HG03064 (cell line): ENCODE measurements at regions not wholly inside any gene's neighbourhood (a gene's known extent, or its start where the extent isn't known, plus 50 kb on each side); places are given as distances from the start of the nearest gene placed in this dataset.

ENCODE experiments used
- ATAC-seq: cut with Tn5 transposase; IDR thresholded peaks from one replicate; pipeline ENCODE4 v1.9.1; 2021; ENCODE audit warnings: low read depth; ENCODE audit not compliant: unreplicated experiment

DNA sequence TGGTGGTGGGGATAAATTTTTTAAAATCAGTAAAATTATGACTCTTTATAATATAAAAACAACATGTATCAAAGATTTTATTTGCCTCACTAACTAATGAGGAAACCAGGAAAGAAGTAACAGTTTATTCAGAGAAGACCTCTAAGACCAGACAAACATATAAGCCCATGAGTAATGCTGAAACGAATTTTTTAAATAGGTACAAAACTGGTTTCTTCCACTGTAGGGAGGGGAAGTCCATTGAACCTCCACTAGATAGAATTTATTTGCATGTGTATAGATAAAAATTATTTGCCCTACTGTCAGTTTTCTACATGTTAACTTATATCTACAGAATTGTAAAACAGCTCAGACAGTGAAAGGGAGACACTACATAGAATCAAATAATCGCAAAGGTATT is 86.8 kb downstream of the ZC3H11B start:
- ATAC-seq = no peak

DNA sequence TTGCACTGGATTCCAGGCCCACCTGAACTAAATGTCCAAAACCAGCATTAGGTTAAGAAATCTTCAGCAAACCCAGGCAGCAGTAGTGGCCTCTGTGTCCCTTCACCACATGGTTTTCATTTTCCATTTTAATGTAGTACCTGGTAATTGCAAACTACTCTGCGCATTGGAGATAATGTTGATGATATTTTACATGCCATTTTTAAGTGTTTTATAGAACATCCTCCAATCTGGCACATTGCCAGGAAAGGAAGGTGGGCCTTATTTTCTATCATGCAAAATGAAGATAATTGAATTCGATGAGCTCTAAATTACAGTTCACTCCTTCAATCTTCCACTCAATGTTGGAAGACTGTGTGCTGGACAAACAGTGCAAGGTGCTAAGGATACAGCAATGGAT is 89.5 kb downstream of the ZC3H11B start:
- ATAC-seq = no peak

DNA sequence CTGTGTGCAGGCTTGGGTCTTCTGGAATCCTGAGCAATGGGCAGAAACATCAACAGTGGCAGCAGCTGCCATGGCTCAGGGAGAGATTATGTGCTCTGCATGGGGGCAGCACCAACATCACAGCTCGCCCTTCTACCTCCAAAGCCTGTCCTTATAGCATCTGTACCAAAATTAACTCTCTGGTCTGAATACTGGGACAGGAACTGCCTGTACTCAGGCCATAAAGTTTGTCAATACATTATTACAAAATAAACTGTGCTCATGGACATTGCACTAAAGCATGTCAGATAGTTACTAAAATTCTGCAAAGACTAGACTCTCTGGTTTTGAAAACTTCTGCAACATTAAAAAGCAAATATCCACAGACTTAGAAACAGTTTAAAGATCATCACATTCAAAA is 91.6 kb downstream of the ZC3H11B start:
- ATAC-seq = no peak

DNA sequence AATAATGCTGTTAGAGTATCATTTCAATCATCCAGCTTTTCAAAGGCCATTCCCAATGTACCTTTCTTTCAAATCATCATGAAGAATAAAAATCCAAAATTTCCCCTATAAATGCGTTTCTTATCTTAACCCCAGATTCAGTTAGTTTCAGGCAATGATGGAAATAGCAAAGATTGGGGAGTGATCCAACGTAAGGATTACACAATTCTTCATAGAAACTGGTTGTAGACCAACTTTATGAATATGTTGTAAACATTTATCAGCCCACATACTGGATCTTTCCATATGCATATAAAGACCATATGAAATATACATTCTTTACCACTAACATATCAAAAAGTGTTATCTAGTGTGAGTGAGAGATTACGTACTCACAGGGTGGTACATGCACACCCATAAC is 92.7 kb downstream of the ZC3H11B start:
- ATAC-seq = no peak

DNA sequence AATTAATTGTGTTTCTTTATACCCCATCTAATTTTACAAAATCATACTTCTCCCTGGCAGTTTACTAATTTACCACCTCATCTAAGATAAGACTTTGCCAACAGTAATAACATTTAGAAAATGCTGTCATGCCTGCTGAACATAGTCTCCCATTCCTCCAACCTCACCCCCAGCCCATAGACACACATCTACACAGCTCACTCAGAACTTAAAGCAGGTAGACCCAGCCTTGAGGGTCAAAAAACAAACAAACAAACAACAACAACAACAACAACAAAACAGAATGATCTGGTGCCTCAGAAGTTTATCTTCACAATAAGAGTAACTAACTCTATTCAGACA is 94.0 kb downstream of the ZC3H11B start:
- ATAC-seq = no peak

DNA sequence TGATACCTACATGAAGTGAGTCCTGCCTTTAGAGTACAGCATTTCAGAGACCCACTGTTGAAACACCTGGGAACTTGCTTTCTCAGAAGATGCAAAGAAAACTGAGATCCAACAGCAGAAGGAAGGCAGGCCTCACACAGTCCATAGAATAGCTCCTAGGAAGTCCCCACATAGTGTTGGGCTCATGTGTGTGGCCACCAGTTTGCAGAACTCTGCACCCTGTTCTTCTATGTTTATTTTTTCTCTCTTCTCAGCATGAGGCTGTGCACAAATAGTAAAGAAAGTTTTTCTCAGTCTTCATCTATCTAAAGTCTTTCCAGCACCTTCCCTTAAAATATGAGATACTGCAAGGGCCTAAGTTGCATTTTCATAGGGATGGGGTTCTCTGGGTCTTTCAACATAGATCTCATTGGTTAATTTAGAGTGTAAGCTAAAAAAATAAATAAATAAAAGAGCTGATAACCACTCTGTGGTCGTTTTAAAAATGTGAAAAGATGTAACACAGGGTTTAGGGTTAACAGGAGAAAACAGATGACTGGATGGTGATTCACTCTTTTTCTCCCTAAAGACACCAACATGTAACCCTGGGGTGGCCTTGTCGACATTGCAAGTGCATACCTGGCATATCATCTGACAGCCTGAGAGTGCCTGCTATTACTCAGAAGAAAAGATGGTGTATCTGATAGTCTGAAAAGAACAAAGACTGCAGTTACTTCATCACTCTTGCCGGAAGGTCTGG is 94.6 kb downstream of the ZC3H11B start:
- ATAC-seq = no peak

DNA sequence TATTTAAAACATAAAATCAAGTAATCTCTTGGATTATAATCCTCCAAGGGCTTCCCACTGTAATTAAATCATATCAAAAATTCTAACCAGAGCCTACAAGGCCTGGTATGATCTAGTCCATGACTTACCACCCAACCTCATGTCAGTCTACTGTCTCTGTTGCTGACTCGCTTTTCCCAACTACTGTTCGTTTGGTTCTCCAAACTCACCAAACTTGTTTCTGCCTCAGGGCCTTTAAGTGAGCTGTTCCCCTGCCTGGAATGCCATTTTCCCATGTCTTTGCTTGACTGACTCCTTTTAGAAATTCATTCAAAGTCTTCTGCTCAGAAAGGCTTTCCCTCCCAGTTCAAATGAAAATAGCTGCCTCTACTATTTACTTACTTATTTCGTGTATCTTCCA is 95.9 kb downstream of the ZC3H11B start:
- no peak for ATAC-seq

DNA sequence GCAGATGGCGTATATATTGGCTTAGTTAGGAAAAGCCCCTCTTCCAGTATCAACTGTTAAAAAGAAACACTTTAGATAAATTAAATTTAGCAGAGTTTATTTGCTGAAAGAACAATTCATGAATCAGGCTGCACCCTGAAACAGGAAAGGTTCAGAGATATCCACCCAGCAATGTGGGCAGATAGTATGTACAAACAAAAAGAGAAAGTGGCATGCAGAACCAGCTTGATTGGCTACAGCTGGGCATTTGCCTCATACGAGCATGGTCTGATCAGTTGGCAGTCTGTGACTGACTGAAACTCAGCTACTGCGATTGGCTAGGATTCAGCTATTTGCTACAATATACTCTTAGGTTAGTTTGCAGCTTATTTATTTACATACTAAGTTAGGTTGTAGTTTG is 98.2 kb downstream of the ZC3H11B start:
- no peak for ATAC-seq

DNA sequence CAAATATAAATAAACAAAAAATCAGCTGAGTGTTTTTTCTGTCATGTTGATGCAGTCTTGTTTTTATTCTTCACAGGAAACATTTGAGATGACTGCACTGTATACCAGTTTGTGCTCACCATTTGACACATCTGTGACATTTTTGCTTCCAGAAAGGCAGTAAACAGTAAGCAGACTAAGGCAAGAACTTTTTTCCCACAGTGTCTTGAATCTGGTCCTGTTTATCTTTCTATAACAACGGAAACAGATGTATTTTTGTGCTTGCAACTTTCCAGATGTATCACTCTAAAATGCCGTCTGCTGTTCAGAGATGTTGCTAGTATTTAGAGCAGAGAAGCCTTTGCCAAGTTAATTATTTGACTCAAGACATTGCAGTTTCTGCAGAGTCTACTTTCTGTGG is 105.5 kb downstream of the ZC3H11B start:
- no peak for ATAC-seq

DNA sequence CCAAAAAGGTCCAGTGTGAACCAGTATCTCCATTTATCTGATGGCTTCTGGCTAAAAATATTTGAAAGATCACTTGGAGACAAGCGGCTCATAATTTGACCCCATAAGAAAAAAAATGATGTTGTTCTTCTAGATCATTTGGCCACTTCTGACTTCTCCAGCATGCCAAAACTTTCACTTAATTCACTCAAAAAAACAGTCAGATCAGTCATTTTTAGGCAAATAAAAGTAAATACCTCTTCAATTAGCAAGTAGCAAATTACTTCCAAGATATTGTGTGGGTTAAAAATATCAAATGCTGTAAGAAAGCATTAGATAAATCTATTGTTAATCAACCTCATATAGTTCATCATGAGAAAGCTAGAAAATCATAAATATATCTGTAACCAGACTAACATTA is 106.0 kb downstream of the ZC3H11B start:
- no peak for ATAC-seq

DNA sequence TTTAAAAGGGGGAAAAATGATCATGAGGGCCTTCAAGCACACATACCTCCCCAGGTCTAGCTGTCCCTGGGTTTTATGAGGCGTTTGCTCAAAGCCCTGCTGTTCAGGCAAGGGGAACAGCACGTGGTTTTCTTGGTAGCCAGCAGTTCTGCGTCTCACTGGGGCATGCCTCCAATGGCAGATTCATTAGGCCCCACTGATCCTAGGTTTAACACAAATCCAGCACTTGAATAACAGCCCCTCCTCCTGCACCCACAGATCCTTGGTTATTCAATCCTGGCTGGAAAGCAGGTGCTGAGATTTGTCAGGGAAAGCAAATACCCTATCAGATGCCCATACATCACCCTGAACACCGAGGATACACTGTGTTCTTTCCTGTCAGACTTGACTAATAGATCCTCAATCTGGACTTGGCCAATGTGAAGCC is 106.4 kb downstream of the ZC3H11B start:
- no peak for ATAC-seq

DNA sequence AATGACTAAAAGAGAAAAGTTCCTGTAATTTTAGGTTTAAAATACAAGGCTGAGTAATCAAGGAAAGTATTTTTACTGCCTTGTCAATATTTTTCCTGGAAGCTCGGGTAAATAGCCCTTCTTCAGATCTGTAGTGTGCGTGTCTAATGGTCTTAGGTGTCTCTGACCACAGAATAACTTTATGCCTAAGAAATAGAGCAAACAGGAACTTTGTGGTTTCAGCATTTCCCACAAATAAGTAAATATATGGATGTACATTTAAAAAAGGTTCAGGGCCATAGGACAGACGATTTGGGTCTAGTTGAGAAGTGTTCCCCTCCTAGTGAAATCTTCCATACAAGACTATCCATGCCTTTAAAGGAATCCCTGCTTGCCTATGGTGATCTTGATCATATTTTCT is 107.0 kb downstream of the ZC3H11B start:
- ATAC-seq = no peak

DNA sequence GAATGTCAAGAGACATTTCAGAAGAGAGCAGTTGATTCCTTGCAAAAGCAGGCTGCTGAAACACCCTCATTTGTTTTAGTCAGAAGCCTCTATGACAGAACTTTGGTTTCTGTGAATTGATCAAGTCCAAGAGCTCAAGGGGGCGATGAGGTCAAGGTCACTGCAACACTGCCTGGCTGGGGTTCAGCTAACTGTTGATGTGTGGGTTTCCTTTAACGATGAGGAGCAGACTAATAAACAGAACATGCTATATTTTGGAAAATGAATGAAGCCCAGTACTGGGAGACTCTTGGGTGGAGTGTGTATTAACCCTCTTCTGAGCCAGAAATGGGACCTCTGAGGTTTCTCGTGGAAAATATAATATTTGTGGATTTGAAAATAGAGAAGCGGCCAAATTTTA is 109.3 kb downstream of the ZC3H11B start:
- no peak for ATAC-seq

DNA sequence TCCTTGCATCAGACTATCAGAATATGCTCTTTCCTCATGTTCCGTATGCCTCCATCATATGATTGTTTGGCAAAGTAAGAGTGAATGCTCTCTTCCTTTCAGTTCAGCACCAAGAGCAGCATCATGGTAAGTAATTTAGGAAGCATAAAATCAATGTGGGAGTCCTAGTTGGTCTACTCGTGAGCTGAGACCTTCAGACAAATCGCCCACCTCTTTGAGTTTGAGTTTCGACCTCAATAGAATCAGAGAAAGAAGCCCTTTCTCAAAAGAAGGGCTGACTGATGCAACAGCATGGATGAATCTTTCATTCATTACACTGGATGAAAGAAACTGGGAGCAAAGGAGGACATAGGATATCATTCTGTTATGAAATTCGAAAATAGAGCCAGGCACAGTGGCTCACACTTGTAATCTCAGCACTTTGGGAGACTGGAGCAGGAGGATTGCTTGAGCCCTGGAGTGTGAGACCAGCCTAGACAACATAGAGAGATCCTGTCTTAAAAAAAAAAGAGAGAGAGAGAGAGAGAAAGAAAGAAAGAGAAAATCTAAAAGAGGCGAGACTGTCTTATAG is 112.5 kb downstream of the ZC3H11B start:
- no peak for ATAC-seq

DNA sequence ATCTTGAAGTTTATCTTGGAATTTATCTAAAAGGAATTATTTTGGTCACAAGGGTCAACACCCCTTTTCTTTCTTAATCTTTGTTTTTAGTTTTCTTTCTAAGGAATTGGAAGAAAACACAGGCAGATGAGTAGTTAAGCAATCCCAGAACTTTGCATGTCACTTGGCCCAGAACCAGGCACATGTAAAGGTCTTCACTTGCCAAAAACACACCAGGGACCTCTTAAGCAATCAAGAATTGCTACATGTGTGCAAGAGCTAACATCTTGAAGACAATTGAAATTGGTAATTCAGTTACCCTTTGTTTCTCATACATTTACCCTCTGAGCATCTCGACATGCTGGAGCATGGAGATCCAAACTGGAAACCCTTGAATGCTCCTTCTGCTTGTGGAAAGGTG is 114.2 kb downstream of the ZC3H11B start:
- no peak for ATAC-seq

DNA sequence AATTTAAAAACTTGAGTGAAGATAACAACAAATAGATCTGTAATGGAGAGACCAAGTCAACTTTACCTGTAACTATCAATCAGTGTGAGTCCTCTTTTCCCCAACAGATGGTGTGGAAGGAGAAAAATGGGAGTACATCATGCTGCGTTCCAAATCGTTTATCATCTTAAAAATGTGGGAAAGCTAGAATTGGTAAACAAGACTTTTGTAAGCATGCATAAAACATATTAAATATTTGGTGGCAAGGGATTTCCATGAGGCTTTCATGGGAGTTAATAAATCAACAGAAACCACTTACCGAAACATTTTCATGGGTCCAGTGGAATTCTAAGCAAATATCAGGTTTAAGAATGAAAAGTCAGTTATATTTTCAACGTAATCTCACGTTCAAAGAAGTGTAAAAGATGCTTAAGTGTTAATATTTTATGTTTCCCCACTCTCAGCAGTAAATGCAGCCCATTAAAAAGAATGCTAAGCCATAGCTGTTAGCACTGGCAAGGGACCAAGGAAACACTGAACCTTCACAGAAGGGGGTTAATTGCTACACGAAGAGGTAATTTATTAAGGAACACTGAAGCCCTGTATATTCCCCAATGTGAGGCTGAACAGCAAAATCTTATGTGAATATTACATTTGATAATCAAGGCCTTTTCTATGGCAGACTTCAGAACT is 117.0 kb downstream of the ZC3H11B start:
- ATAC-seq = no peak

DNA sequence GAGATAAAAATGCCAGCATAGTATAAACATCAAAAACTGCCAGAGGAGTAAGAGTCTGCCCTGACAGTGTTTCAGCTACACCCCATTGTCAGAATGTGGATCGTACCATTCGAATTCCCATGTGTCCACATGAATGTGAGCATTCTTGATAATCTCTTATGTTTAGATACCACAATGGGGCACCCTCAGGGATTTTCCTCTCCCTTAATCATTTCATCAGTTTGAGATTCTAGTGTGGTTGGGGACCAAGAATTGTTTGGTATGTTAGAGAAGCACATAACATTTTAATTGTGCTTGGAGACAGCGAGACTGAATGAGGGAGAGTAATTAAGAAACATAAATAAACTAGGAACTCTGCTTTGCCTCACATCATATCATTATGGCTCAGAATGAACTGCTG is 120.2 kb downstream of the ZC3H11B start:
- ATAC-seq = no peak

DNA sequence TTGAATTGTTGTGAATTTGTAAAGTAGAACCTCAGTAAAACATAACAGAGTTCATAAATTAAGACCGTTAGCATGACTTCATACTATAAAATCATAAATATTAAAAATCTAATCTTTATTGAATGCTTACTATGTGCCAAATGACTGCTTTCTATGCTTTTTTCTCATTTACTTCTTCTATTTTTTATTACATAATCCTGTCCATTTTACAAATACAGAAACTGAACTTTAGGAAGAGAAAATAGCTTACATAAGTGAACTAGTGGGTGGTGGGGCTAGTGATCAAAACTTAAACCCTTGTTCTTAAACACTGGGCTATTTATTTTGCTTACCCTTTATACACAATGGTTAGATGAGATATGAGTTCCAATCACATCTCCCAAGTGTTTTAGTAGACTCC is 122.3 kb downstream of the ZC3H11B start:
- ATAC-seq = no peak

DNA sequence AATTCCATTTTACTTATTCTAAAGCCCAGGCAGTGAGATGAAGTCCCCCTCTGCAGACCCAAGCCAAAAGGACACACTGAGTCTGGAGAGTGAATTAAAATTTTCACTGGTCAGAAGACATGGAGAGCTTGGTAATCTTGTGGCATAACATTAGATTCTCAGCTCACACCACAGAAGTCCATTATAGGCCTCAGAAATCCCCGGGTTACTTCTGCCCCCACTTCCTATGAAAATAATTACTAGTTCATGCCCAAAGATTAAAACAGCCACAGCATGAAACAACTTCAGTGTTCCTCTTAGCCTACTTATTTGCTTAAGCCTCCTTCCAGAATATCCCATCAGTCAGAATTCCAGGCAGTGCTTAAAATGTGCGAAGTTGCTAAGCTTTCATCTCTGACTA is 123.3 kb downstream of the ZC3H11B start:
- no peak for ATAC-seq

DNA sequence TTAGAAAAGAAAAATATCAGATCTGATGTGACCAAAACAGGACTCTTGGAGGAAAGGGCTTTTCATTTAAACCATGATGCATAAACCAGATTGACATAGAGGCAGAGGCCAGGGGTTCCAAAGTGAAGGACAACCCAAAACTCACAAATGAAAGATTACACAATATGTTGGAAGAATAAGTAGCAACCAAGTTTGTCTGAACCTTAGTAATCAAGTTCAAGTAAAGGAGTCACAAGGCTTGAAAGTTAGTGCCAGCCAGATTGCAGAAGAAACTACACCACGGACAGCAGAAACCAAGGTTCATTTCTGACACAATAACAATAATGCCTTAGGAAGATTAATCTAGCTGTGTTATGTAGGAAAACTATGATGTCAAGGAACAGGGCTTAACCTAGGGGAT is 124.6 kb downstream of the ZC3H11B start:
- ATAC-seq = no peak

DNA sequence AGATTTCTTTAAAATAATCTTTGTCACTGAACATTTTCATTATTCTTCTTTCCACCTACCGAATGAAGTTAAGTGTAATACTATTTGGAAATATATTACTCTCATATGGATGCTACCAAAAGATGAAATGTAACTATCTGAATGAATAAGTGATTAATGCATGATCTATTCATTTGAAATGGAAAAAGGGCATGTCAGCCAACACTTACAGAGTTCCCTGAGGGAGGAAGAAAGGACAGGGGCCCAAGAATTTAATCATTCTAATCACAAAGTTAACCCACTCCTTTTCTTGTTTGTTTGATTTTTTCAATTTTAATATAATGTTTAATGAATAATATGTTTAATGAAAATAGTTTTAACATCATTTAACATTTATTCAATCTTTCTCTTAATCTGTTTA is 129.4 kb downstream of the ZC3H11B start:
- ATAC-seq = no peak

DNA sequence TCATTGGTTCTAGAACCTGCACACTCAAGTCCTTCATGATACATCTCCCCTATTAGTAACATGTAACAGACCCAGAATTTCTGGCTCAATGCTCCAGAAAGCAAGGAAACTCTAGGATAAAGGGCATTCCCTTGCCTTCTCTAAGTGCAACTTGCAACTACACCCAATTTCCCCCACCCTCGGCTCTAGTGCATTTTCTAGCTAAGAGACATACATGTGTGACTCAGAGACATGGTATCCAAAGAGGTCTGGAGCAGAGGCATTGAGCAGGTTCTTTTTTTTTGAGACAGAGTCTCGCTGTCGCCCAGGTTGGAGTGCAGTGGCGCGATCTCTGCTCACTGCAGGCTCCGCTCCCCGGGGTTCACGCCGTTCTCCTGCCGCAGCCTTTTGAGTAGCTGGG is 132.9 kb downstream of the ZC3H11B start:
- no peak for ATAC-seq
